H1 (cell line): ENCODE measurements at regions not wholly inside any gene's neighbourhood (a gene's known extent, or its start where the extent isn't known, plus 50 kb on each side); places are given as distances from the start of the nearest gene placed in this dataset.

Experiments used
- CTCF ChIA-PET: fragments of 300-600 bp; sonication (Branson Sonifier 250); formaldehyde crosslinking; loops from one replicate; lab custom pipeline; 2021; ENCODE audit not compliant: partially characterized antibody; lab: Charles Lee
- POLR2A ChIA-PET: fragments of 300-600 bp; sonication (Branson Sonifier 250); formaldehyde crosslinking; loops from one replicate; lab custom pipeline; 2021; ENCODE audit warnings: inconsistent platforms; ENCODE audit not compliant: partially characterized antibody; lab: Charles Lee
- DNase-seq, 2 experiments: peaks; one replicate each; pipeline versions ENCODE4 v3.0.0 to v3.0.0-alpha.2; 2010 to 2022; ENCODE audit warnings: low spot score in 2 of 2, low read depth in 1 of 2, mixed read lengths in 1 of 2
- FAIRE-seq: peaks from 2 replicates; lab custom pipeline; 2011; peaks lifted over from hg19 to GRCh38; lab: Jason Lieb, UNC
- H2AFZ ChIP-seq: 2 replicates; pipeline ENCODE4 v1.8.1; 2012; ENCODE audit warnings: low read length, inconsistent platforms
- H2AK5ac ChIP-seq: 2 replicates; pipeline ENCODE4 v1.6.1; 2013; ENCODE audit warnings: low read depth, low read length
- H2BK120ac ChIP-seq: replicated peaks from 2 replicates; pipeline ENCODE3; 2013; ENCODE audit warnings: low read depth, low read length, inconsistent platforms
- H2BK12ac ChIP-seq: 2 replicates; pipeline ENCODE4 v1.6.1; 2013; ENCODE audit warnings: low read depth, low read length
- H2BK15ac ChIP-seq: 2 replicates; pipeline ENCODE4 v1.6.1; 2013; ENCODE audit warnings: low read length
- H2BK20ac ChIP-seq: 2 replicates; pipeline ENCODE4 v1.6.1; 2013; ENCODE audit warnings: low read length
- H2BK5ac ChIP-seq: 2 replicates; pipeline ENCODE4 v1.6.1; 2013; ENCODE audit warnings: low read depth, low read length
- H3K14ac ChIP-seq: 2 replicates; pipeline ENCODE4 v1.6.1; 2013; ENCODE audit warnings: inconsistent platforms; ENCODE audit not compliant: insufficient read length
- H3K18ac ChIP-seq: 2 replicates; pipeline ENCODE4 v1.6.1; 2013; ENCODE audit warnings: low read length; ENCODE audit errors: extremely low read depth
- H3K23ac ChIP-seq: 2 replicates; pipeline ENCODE4 v1.6.1; 2013; ENCODE audit warnings: inconsistent platforms; ENCODE audit not compliant: insufficient read length
- H3K23me2 ChIP-seq: 2 replicates; pipeline ENCODE4 v1.6.1; 2013; ENCODE audit warnings: low read depth, low read length
- H3K27ac ChIP-seq: 2 replicates; pipeline ENCODE4 v1.6.1; 2011; ENCODE audit warnings: low read depth, low read length, inconsistent platforms
- H3K27me3 ChIP-seq, 4 experiments: replicated peaks in 1 of 4; 1 replicate in 1 of 4; 2 replicates in 3 of 4; pipeline versions ENCODE4 v1.6.1 to v1.8.1; 2011 to 2013; ENCODE audit warnings: low read length in 3 of 4, mild to moderate bottlenecking in 3 of 4, inconsistent platforms in 2 of 4, mixed read lengths in 2 of 4, moderate library complexity in 1 of 4; ENCODE audit not compliant: control insufficient read depth in 3 of 4, insufficient read depth in 3 of 4; ENCODE audit errors: extremely low read depth in 1 of 4
- H3K36me3 ChIP-seq, 4 experiments: 2 replicates each; pipeline versions ENCODE4 v1.6.1 to v1.8.1; 2011 to 2013; ENCODE audit warnings: mild to moderate bottlenecking in 4 of 4, low read length in 3 of 4, moderate library complexity in 2 of 4, control low read depth in 1 of 4, inconsistent platforms in 1 of 4; ENCODE audit not compliant: insufficient read depth in 4 of 4, control insufficient read depth in 2 of 4
- H3K4ac ChIP-seq: replicated peaks from 2 replicates; pipeline ENCODE3; 2013; ENCODE audit warnings: low read length, low read depth, mixed read lengths, inconsistent platforms; ENCODE audit not compliant: insufficient read length
- H3K4me1 ChIP-seq, 4 experiments: replicated peaks in 1 of 4; 1 replicate in 1 of 4; 2 replicates in 3 of 4; pipeline versions ENCODE4 v1.6.1 to v1.8.1; 2011 to 2013; ENCODE audit warnings: low read length in 3 of 4, inconsistent platforms in 2 of 4, mixed read lengths in 1 of 4; ENCODE audit not compliant: insufficient read depth in 4 of 4, control insufficient read depth in 3 of 4
- H3K4me2 ChIP-seq, 2 experiments: 2 replicates each; pipeline versions ENCODE4 v1.6.1 to v1.8.1; 2011 to 2013; ENCODE audit warnings: low read depth in 2 of 2, low read length in 2 of 2, control low read depth in 1 of 2, inconsistent platforms in 1 of 2, mild to moderate bottlenecking in 1 of 2; ENCODE audit not compliant: insufficient read depth in 1 of 2
- H3K4me3 ChIP-seq, 4 experiments: fragments of 200-600, 300-600 bp in 1 of 4; sonication (generic), shearing (Covaris generic), sonication (Bioruptor Twin) in 1 of 4; 2 replicates each; pipeline versions ENCODE4 v1.5.1 to v1.8.1; 2011 to 2016; ENCODE audit warnings: low read length in 4 of 4, low read depth in 3 of 4, control low read depth in 2 of 4, inconsistent platforms in 2 of 4, mild to moderate bottlenecking in 2 of 4, mixed read lengths in 1 of 4, moderate library complexity in 1 of 4; ENCODE audit not compliant: insufficient read depth in 2 of 4; ENCODE audit errors: extremely low read depth in 1 of 4
- H3K56ac ChIP-seq: replicated peaks from 2 replicates; pipeline ENCODE3; 2013; ENCODE audit warnings: low read depth, mild to moderate bottlenecking, mixed read lengths, low read length, inconsistent platforms; ENCODE audit not compliant: insufficient read length
- H3K79me1 ChIP-seq: 2 replicates; pipeline ENCODE4 v1.6.1; 2013; ENCODE audit warnings: low read depth, low read length, control low read depth
- H3K79me2 ChIP-seq, 2 experiments: 2 replicates each; pipeline versions ENCODE4 v1.6.1 to v1.8.1; 2012 to 2013; ENCODE audit warnings: low read length in 2 of 2, mild to moderate bottlenecking in 2 of 2, inconsistent platforms in 1 of 2; ENCODE audit not compliant: insufficient read depth in 2 of 2, control insufficient read depth in 1 of 2
- H3K9ac ChIP-seq, 4 experiments: replicated peaks in 1 of 4; 1 replicate in 1 of 4; 2 replicates in 3 of 4; pipeline versions ENCODE4 v1.6.1 to v1.8.1; 2011 to 2013; ENCODE audit warnings: low read depth in 3 of 4, low read length in 3 of 4, control low read depth in 2 of 4, mild to moderate bottlenecking in 2 of 4, moderate library complexity in 2 of 4, inconsistent platforms in 1 of 4; ENCODE audit errors: extremely low read depth in 1 of 4
- H3K9me3 ChIP-seq, 2 experiments: 2 replicates each; pipeline versions ENCODE4 v1.6.1 to v1.8.1; 2012 to 2013; ENCODE audit warnings: mild to moderate bottlenecking in 2 of 2, moderate library complexity in 2 of 2, control low read depth in 1 of 2, inconsistent platforms in 1 of 2, low read depth in 1 of 2, low read length in 1 of 2, mixed read lengths in 1 of 2; ENCODE audit not compliant: insufficient read depth in 2 of 2
- H4K20me1 ChIP-seq, 2 experiments: replicated peaks in 1 of 2; 2 replicates each; pipeline versions ENCODE3 to v1.8.1; 2011 to 2013; ENCODE audit warnings: inconsistent platforms in 2 of 2, low read length in 2 of 2, mild to moderate bottlenecking in 1 of 2; ENCODE audit not compliant: insufficient read depth in 2 of 2, control insufficient read depth in 1 of 2
- H4K5ac ChIP-seq: 2 replicates; pipeline ENCODE4 v1.6.1; 2013; ENCODE audit warnings: low read length, low read depth, mixed read lengths, inconsistent platforms; ENCODE audit not compliant: insufficient read length
- H4K8ac ChIP-seq: 2 replicates; pipeline ENCODE4 v1.8.0; 2013; ENCODE audit warnings: mild to moderate bottlenecking, moderate library complexity, low read length, inconsistent platforms; ENCODE audit not compliant: insufficient read depth; ENCODE audit errors: extremely low read depth
- H4K91ac ChIP-seq: replicated peaks from 2 replicates; pipeline ENCODE3; 2013; ENCODE audit warnings: low read length, mixed read lengths, inconsistent platforms; ENCODE audit not compliant: insufficient read length
- BRCA1 ChIP-seq: IDR thresholded peaks from 2 replicates; pipeline ENCODE4 v1.6.1; 2012; ENCODE audit warnings: low read depth, low read length, improper control_type of control experiment
- CTBP2 ChIP-seq: IDR thresholded peaks from 2 replicates; pipeline ENCODE4 v1.7.0; 2011; ENCODE audit warnings: borderline replicate concordance, mild to moderate bottlenecking, moderate library complexity, mixed read lengths, low read length; ENCODE audit not compliant: insufficient read depth, insufficient read length
- RXRA ChIP-seq: IDR thresholded peaks from 2 replicates; pipeline ENCODE4 v1.6.1; 2011; ENCODE audit warnings: low read depth, mild to moderate bottlenecking, low read length, moderate library complexity; ENCODE audit not compliant: insufficient read depth
- WGBS, 2 experiments: shearing (Covaris generic) in 1 of 2; methylation state at CpG; one replicate each; pipeline versions ENCODE4 v1.1.6 to v1.1.7; 2013 to 2015; ENCODE audit warnings: low lambda C conversion rate in 2 of 2, mixed read lengths in 2 of 2, inconsistent platforms in 1 of 2, low coverage in 1 of 2, missing lambda C conversion rate in 1 of 2; ENCODE audit not compliant: insufficient replicate concordance in 2 of 2, insufficient coverage in 1 of 2, insufficient read length in 1 of 2; ENCODE audit errors: extremely low coverage in 1 of 2, missing lambda C conversion rate in 1 of 2; 5-methylcytosine and 5-hydroxymethylcytosine counted together

DNA sequence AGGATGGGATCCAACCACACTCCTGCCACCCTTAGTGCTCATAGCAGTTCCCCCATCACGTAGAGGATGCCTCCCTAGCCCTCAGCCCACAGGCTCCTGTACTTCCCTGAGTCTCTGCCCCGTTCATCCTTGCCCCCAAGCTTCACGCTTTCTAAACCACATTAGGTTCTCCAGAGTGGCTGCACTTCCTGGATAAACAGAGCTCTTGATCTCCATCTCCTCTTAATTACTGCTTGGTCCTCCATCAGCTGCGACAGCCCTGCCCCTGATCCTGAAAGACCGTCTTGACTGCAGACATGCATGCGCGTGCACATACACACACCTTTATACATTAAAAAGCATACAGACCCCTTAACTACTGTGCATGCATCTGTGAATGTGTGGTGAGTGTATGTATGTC is 530.0 kb downstream of the BCL11B start:
- Histone ChIP-seq H3K79me2 (no peaks in the 10 kb centered on the region), H4K5ac (no peak overlapping the region), H2AFZ (no peak overlapping the region), H4K8ac (no peak overlapping the region), H3K18ac (no peak overlapping the region), H3K23me2 (no peaks in the 10 kb centered on the region), H3K4me2 (no peak overlapping the region), H3K27me3 (no peaks in the 10 kb centered on the region), H2BK12ac (0 out of 2 replicates have a peak overlapping the region, but pooled peaks have one; percentile 7), H3K27ac (no peak overlapping the region), H3K4me3 (no peak overlapping the region), H3K79me1 (no peaks in the 10 kb centered on the region), H3K4me1 (no peaks in the 10 kb centered on the region), H2BK20ac (no peak overlapping the region), H3K36me3 (no peaks in the 10 kb centered on the region), H3K14ac (no peak overlapping the region), H2BK120ac (no peak overlapping the region), H4K91ac (no peak overlapping the region), H3K4ac (no peak overlapping the region), H3K56ac (no peak overlapping the region), H2AK5ac (no peak overlapping the region), H3K9me3 (no peaks in the 10 kb centered on the region), H4K20me1 (no peaks in the 10 kb centered on the region), H3K9ac (no peak overlapping the region), H2BK15ac (no peak overlapping the region), H2BK5ac (no peak overlapping the region), H3K23ac (no peak overlapping the region)
- FAIRE-seq (no peak), DNase-seq (peak in 1 of 2 experiments; percentile 19)
- POLR2A ChIA-PET = no interaction called here
- CTCF ChIA-PET = interaction anchor here (1.1 to 1.2 kb wide), 2 partner anchors 207 to 294 kb away, joined by 3 read pairs; no protein-coding TSS in a partner anchor
- 84% methylated on average over 7 of the region's 7 CpGs; no CpG with 5 or more reads in 1 of the 2 experiments for WGBS, 2 experiments
- TF ChIP-seq RXRA (no peak), CTBP2 (no peak), BRCA1 (no peak)
